ENCODE measurements at regions not wholly inside any gene's neighbourhood (a gene's known extent, or its start where the extent isn't known, plus 50 kb on each side); places are given as distances from the start of the nearest gene placed in this dataset.

DNA sequence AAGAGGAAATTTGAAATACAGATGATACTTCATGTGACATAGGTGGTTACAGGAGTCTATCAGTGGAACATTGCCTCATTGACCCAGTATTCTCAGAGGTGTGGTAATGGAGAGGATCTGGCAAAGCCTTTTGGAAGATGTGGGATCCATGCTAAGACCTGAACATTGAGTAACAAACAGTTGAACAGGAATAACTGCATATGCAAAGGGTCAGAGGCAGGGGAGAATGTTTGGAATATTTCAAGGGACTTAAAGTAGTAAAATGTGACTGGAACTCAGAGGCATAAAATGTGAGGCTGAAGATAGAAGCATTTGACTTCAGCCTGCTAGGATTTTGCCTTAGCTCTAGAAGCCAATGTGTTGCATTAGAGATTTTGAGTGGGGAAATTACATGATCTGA, 300.2 kb upstream of the ETAA1 start:
- Histone ChIP-seq H4K20me1 (replicated peaks; ENCODE audit: control insufficient read depth, extremely low read depth, insufficient read depth, low read length) (no peaks in the 10 kb centered on the region), H3K27ac (ENCODE audit: insufficient read depth, low read depth, low read length) (no peak overlapping the region), H3K4me3 (replicated peaks in 1 of 3; ENCODE audit: insufficient read depth in 1 of 3, low read depth in 1 of 3, low read length in 3 of 3) (no peak overlapping the region), H3K9ac (replicated peaks; ENCODE audit: extremely low read depth, insufficient read depth, low read length) (no peak overlapping the region), H2AFZ (ENCODE audit: low read depth, low read length) (no peak overlapping the region), H3K79me2 (ENCODE audit: control insufficient read depth, insufficient read depth, low read length) (no peaks in the 10 kb centered on the region), H3K4me1 (ENCODE audit: control insufficient read depth, extremely low read depth, insufficient read depth, low read length) (no peaks in the 10 kb centered on the region), H3K27me3 (ENCODE audit: control insufficient read depth in 2 of 2, insufficient read depth in 2 of 2, low read length in 2 of 2) (no peaks in the 10 kb centered on the region), H3K36me3 (ENCODE audit: control insufficient read depth in 2 of 2, extremely low read depth in 1 of 2, insufficient read depth in 2 of 2, low read length in 2 of 2) (no peaks in the 10 kb centered on the region), H3K9me3 (replicated peaks; ENCODE audit: control insufficient read depth, insufficient read depth, low read length) (no peaks in the 10 kb centered on the region), H3K4me2 (ENCODE audit: insufficient read depth, low read length) (no peak overlapping the region), H3K9me1 (replicated peaks; ENCODE audit: control insufficient read depth, extremely low read depth, insufficient read depth, low read length) (no peaks in the 10 kb centered on the region)
- ChIA-PET CTCF (no interaction called here), POLR2A (no interaction called here)
- DNase-seq (ENCODE audit: low read depth, low spot score): no peak
- intact Hi-C loops (cut with micrococcal nuclease): no loop called here
- TF ChIP-seq EZH2 (IDR thresholded peaks at IDR 0.05; ENCODE audit: borderline replicate concordance, low read depth, low read length, severe bottlenecking) (no peak), FOS (IDR thresholded peaks at IDR 0.05; ENCODE audit: borderline replicate concordance, insufficient read depth, low read length) (no peak), POLR2A (IDR thresholded peaks at IDR 0.05; ENCODE audit: low read depth, low read length) (no peak), POLR2AphosphoS5 (IDR thresholded peaks at IDR 0.05; ENCODE audit: insufficient read depth, low read depth, low read length) (no peak)
- dilution Hi-C loops (cut with MboI; ENCODE audit: extremely low pct_ligation_motif_present, low sequenced_read_pairs): no loop called here
- no TSS peak for BruUV-seq (replicated peaks)
- no peak for FAIRE-seq

DNA sequence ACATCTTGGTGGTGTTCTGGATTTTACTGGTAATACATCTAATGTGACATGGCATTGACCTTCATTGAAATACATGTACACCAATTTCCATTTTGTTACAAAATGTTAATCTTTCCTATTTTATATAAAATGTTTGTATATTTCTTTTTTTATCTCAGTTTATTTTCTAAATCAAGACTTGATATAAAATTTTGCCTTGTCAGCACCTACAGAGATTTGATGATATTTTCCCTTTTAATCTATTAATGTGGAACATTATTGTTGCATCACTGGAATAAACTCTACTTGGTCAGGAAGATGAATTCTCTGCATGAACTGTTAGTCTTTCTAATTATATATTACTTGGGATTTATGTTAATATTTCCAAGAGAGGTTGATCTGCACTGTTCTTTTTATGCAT, 294.0 kb upstream of the ETAA1 start:
- intact Hi-C loops (cut with micrococcal nuclease): no loop called here

More for the DNA sequence above, 294.0 kb upstream of the ETAA1 start:
- Histone ChIP-seq H3K79me2 (ENCODE audit: control insufficient read depth, insufficient read depth, low read length) (no peaks in the 10 kb centered on the region), H3K4me1 (ENCODE audit: control insufficient read depth, extremely low read depth, insufficient read depth, low read length) (no peaks in the 10 kb centered on the region), H3K9me1 (replicated peaks; ENCODE audit: control insufficient read depth, extremely low read depth, insufficient read depth, low read length) (no peaks in the 10 kb centered on the region), H3K4me2 (ENCODE audit: insufficient read depth, low read length) (no peak overlapping the region), H3K9me3 (replicated peaks; ENCODE audit: control insufficient read depth, insufficient read depth, low read length) (no peaks in the 10 kb centered on the region), H3K9ac (replicated peaks; ENCODE audit: extremely low read depth, insufficient read depth, low read length) (no peak overlapping the region), H4K20me1 (replicated peaks; ENCODE audit: control insufficient read depth, extremely low read depth, insufficient read depth, low read length) (no peaks in the 10 kb centered on the region), H3K27ac (ENCODE audit: insufficient read depth, low read depth, low read length) (no peak overlapping the region), H3K4me3 (replicated peaks in 1 of 3; ENCODE audit: insufficient read depth in 1 of 3, low read depth in 1 of 3, low read length in 3 of 3) (no peak overlapping the region), H3K27me3 (ENCODE audit: control insufficient read depth in 2 of 2, insufficient read depth in 2 of 2, low read length in 2 of 2) (no peaks in the 10 kb centered on the region), H3K36me3 (ENCODE audit: control insufficient read depth in 2 of 2, extremely low read depth in 1 of 2, insufficient read depth in 2 of 2, low read length in 2 of 2) (no peaks in the 10 kb centered on the region), H2AFZ (ENCODE audit: low read depth, low read length) (no peak overlapping the region)
- DNase-seq (ENCODE audit: low read depth, low spot score): no peak
- FAIRE-seq: no peak
- POLR2A ChIA-PET: no interaction called here
- CTCF ChIA-PET: no interaction called here
- TF ChIP-seq, protein P1, sequence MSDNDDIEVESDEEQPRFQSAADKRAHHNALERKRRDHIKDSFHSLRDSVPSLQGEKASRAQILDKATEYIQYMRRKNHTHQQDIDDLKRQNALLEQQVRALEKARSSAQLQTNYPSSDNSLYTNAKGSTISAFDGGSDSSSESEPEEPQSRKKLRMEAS (IDR thresholded peaks at IDR 0.05; ENCODE audit: insufficient read depth, insufficient read length): no peak
- TF ChIP-seq JUN (IDR thresholded peaks at IDR 0.05; ENCODE audit: borderline replicate concordance, insufficient read depth, insufficient read length, low read depth): no peak
- TF ChIP-seq POLR2A (IDR thresholded peaks at IDR 0.05; ENCODE audit: low read depth, low read length): no peak
- TF ChIP-seq MYC (IDR thresholded peaks at IDR 0.05; ENCODE audit: low read depth, low read length): no peak
- TF ChIP-seq FOS (IDR thresholded peaks at IDR 0.05; ENCODE audit: borderline replicate concordance, insufficient read depth, low read length): no peak
- no peak for TF ChIP-seq EZH2 (IDR thresholded peaks at IDR 0.05; ENCODE audit: borderline replicate concordance, low read depth, low read length, severe bottlenecking)
- dilution Hi-C loops (cut with MboI; ENCODE audit: extremely low pct_ligation_motif_present, low sequenced_read_pairs): no loop called here
- BruUV-seq (replicated peaks): no TSS peak

All from endothelial cell of umbilical vein (primary cell).